Thymus (tissue), 11 donors: ENCODE measurements at regions not wholly inside any gene's neighbourhood (a gene's known extent, or its start where the extent isn't known, plus 50 kb on each side); places are given as distances from the start of the nearest gene placed in this dataset.

Experiments
- DNase-seq, 9 donors: peaks; one replicate each; pipeline ENCODE4 v3.0.0-alpha.2; 2013; ENCODE audit warnings: low spot score in 9 of 9, low read depth in 6 of 9, missing footprints in 1 of 9
- H3K27ac ChIP-seq, 2 donors: one replicate each; pipeline ENCODE4 v1.5.1; 2013; ENCODE audit warnings: control low read depth in 1 of 2, low read depth in 1 of 2, low read length in 1 of 2, mild to moderate bottlenecking in 1 of 2, moderate library complexity in 1 of 2
- H3K27me3 ChIP-seq, 2 donors: one replicate each; pipeline ENCODE4 v1.5.1; 2013; ENCODE audit warnings: low read length in 1 of 2; ENCODE audit not compliant: control insufficient read depth in 2 of 2, insufficient read depth in 1 of 2
- H3K36me3 ChIP-seq, 2 donors: one replicate each; pipeline ENCODE4 v1.5.1; 2013; ENCODE audit warnings: low read length in 1 of 2, mild to moderate bottlenecking in 1 of 2, moderate library complexity in 1 of 2; ENCODE audit not compliant: control insufficient read depth in 2 of 2, insufficient read depth in 2 of 2
- H3K4me1 ChIP-seq, 2 donors: one replicate each; pipeline ENCODE4 v1.5.1; 2013; ENCODE audit warnings: low read length in 2 of 2; ENCODE audit not compliant: control insufficient read depth in 2 of 2, insufficient read depth in 2 of 2
- H3K4me3 ChIP-seq, 2 donors: one replicate each; pipeline ENCODE4 v1.5.1; 2013; ENCODE audit warnings: low read length in 2 of 2, control low read depth in 1 of 2, mild to moderate bottlenecking in 1 of 2
- H3K9me3 ChIP-seq, 2 donors: one replicate each; pipeline ENCODE4 v1.5.1; 2013; ENCODE audit warnings: low read length in 1 of 2, mild to moderate bottlenecking in 1 of 2; ENCODE audit not compliant: control insufficient read depth in 2 of 2, insufficient read depth in 1 of 2
- WGBS: extraction: QIAGEN DNeasy Blood & Tissue Kit; methylation state at CpG from one replicate; pipeline ENCODE4 v1.1.7; 2013; 5-methylcytosine and 5-hydroxymethylcytosine counted together
- donor health status: healthy.

GRCh38 chr2:146623771-146624170 lies 1221.1 kb upstream of the ACVR2A start:
- no peaks in the 10 kb centered on the region for H3K36me3 ChIP-seq
- H3K9me3 ChIP-seq, result no peaks in the 10 kb centered on the region
- H3K4me1 ChIP-seq, result no peaks in the 10 kb centered on the region
- no peak for DNase-seq
- H3K27me3 ChIP-seq, result no peaks in the 10 kb centered on the region
- no peak overlapping the region for H3K27ac ChIP-seq
- H3K4me3 ChIP-seq, result no peak overlapping the region
- WGBS, result 88% methylated on average over 3 of the region's 3 CpGs

GRCh38 chr2:146621656-146622055 lies 1223.2 kb upstream of the ACVR2A start:
- H3K9me3 ChIP-seq, result no peaks in the 10 kb centered on the region
- DNase-seq, result no peak
- no peaks in the 10 kb centered on the region for H3K36me3 ChIP-seq
- WGBS, result 91% methylated on average over 1 of the region's 1 CpG
- no peaks in the 10 kb centered on the region for H3K4me1 ChIP-seq
- no peak overlapping the region for H3K27ac ChIP-seq
- no peak overlapping the region for H3K4me3 ChIP-seq
- H3K27me3 ChIP-seq, result no peaks in the 10 kb centered on the region

GRCh38 chr2:146615778-146616177 lies 1229.1 kb upstream of the ACVR2A start:
- Histone ChIP-seq H3K4me1 (no peaks in the 10 kb centered on the region), H3K27ac (no peak overlapping the region), H3K27me3 (no peaks in the 10 kb centered on the region), H3K36me3 (no peaks in the 10 kb centered on the region), H3K4me3 (no peak overlapping the region), H3K9me3 (no peaks in the 10 kb centered on the region)
- DNase-seq, result no peak
- WGBS, result 96% methylated on average over 1 of the region's 1 CpG

GRCh38 chr2:146608490-146608889 lies 1236.3 kb upstream of the ACVR2A start:
- Histone ChIP-seq H3K27me3 (no peaks in the 10 kb centered on the region), H3K9me3 (no peaks in the 10 kb centered on the region), H3K36me3 (no peaks in the 10 kb centered on the region), H3K27ac (no peak overlapping the region), H3K4me1 (no peaks in the 10 kb centered on the region), H3K4me3 (no peak overlapping the region)
- WGBS, result 90% methylated on average over 1 of the region's 1 CpG
- DNase-seq, result no peak

- H3K9me3 ChIP-seq, result no peaks in the 10 kb centered on the region
- no peaks in the 10 kb centered on the region for H3K27me3 ChIP-seq
- H3K27ac ChIP-seq, result no peak overlapping the region
- H3K36me3 ChIP-seq, result no peaks in the 10 kb centered on the region
- 92% methylated on average over 4 of the region's 4 CpGs for WGBS
- no peak overlapping the region for H3K4me3 ChIP-seq
- no peaks in the 10 kb centered on the region for H3K4me1 ChIP-seq
- DNase-seq, result no peak
Observed at GRCh38 chr2:146604521-146604920, 1240.3 kb upstream of the ACVR2A start.

- no peaks in the 10 kb centered on the region for H3K36me3 ChIP-seq
- no peak for DNase-seq
- H3K27ac ChIP-seq, result no peak overlapping the region
- H3K27me3 ChIP-seq, result no peaks in the 10 kb centered on the region
- H3K4me1 ChIP-seq, result no peaks in the 10 kb centered on the region
- WGBS, result 89% methylated on average over 3 of the region's 3 CpGs
- no peak overlapping the region for H3K4me3 ChIP-seq
- no peaks in the 10 kb centered on the region for H3K9me3 ChIP-seq
Observed at GRCh38 chr2:146602856-146603255, 1242.0 kb upstream of the ACVR2A start.

GRCh38 chr2:146602383-146602782 lies 1242.4 kb upstream of the ACVR2A start:
- no peak overlapping the region for H3K27ac ChIP-seq
- H3K36me3 ChIP-seq, result no peaks in the 10 kb centered on the region
- H3K4me1 ChIP-seq, result no peaks in the 10 kb centered on the region
- H3K4me3 ChIP-seq, result no peak overlapping the region
- H3K27me3 ChIP-seq, result no peaks in the 10 kb centered on the region
- no peak for DNase-seq
- H3K9me3 ChIP-seq, result no peaks in the 10 kb centered on the region

GRCh38 chr2:146598791-146599190 lies 1246.0 kb upstream of the ACVR2A start:
- Histone ChIP-seq H3K4me1 (no peaks in the 10 kb centered on the region), H3K36me3 (no peaks in the 10 kb centered on the region), H3K4me3 (no peak overlapping the region), H3K27me3 (no peaks in the 10 kb centered on the region), H3K27ac (no peak overlapping the region), H3K9me3 (no peaks in the 10 kb centered on the region)
- 88% methylated on average over 2 of the region's 2 CpGs for WGBS
- no peak for DNase-seq

GRCh38 chr2:146597291-146597690 lies 1247.5 kb upstream of the ACVR2A start:
- Histone ChIP-seq H3K9me3 (no peaks in the 10 kb centered on the region), H3K27me3 (no peaks in the 10 kb centered on the region), H3K4me1 (no peaks in the 10 kb centered on the region), H3K27ac (no peak overlapping the region), H3K36me3 (no peaks in the 10 kb centered on the region), H3K4me3 (no peak overlapping the region)
- no peak for DNase-seq

GRCh38 chr2:146591908-146592307 lies 1252.9 kb upstream of the ACVR2A start:
- Histone ChIP-seq H3K4me3 (no peak overlapping the region), H3K4me1 (no peaks in the 10 kb centered on the region), H3K27me3 (no peaks in the 10 kb centered on the region), H3K9me3 (peaks cover 1 to 10% of the 10 kb centered on the region in 2 donors), H3K27ac (no peak overlapping the region), H3K36me3 (no peaks in the 10 kb centered on the region)
- 91% methylated on average over 4 of the region's 4 CpGs for WGBS
- no peak for DNase-seq
